WTC11 (cell line): ENCODE measurements at regions not wholly inside any gene's neighbourhood (a gene's known extent, or its start where the extent isn't known, plus 50 kb on each side); places are given as distances from the start of the nearest gene placed in this dataset.
A peak's percentile ranks its signal among the peaks of the same experiment; 100 is the strongest.

Experiments used
- ATAC-seq: fragments of 200-7000 bp; cut with Tn5 transposase; 2 replicates; pipeline ENCODE4 v1.10.0; 2021; ENCODE audit warnings: mild to moderate bottlenecking, moderate library complexity
- CTCF ChIA-PET: fragments of 300-600 bp; sonication (Branson Sonifier 250); formaldehyde crosslinking; loops from one replicate; lab custom pipeline; 2021; ENCODE audit warnings: antibody characterized with exemption; lab: Charles Lee
- POLR2A ChIA-PET: fragments of 350-600 bp; sonication (Branson Sonifier 250); formaldehyde crosslinking; loops from one replicate; lab custom pipeline; 2021; ENCODE audit warnings: antibody characterized with exemption; lab: Charles Lee
- DNase-seq: peaks from one replicate; pipeline ENCODE4 v3.0.0; 2021; ENCODE audit warnings: low spot score
- H3K27ac Mint-ChIP-seq: 2 replicates; pipeline ENCODE4 v1.8.0; 2021; ENCODE audit warnings: mixed read lengths
- H3K27me3 Mint-ChIP-seq: 2 replicates; pipeline ENCODE4 v1.8.0; 2021; ENCODE audit warnings: low read depth, mild to moderate bottlenecking, moderate library complexity, mixed read lengths
- H3K36me3 Mint-ChIP-seq: 2 replicates; pipeline ENCODE4 v1.8.0; 2021; ENCODE audit warnings: mixed read lengths
- H3K4me1 Mint-ChIP-seq: 2 replicates; pipeline ENCODE4 v1.8.0; 2022; ENCODE audit warnings: mixed read lengths
- H3K4me3 Mint-ChIP-seq: 2 replicates; pipeline ENCODE4 v1.8.0; 2021; ENCODE audit warnings: mild to moderate bottlenecking, moderate library complexity, mixed read lengths
- H3K9me3 Mint-ChIP-seq: 2 replicates; pipeline ENCODE4 v1.8.0; 2021; ENCODE audit warnings: mixed read lengths
- ELF4 ChIP-seq: sonication (generic); formaldehyde crosslinking; IDR thresholded peaks from 2 replicates; pipeline ENCODE4 v1.8.1; 2022; ENCODE audit warnings: low read depth, mild to moderate bottlenecking, moderate library complexity, missing genetic modification reagents
- ETV6 ChIP-seq: sonication (generic); formaldehyde crosslinking; IDR thresholded peaks from 2 replicates; pipeline ENCODE4 v1.8.1; 2022; ENCODE audit warnings: mild to moderate bottlenecking, missing genetic modification reagents
- GTF2I ChIP-seq: fragments of 250-450 bp; sonication (Bioruptor Pico); conservative IDR thresholded peaks from 2 replicates; pipeline ENCODE4 v1.4.0; 2021; ENCODE audit warnings: mild to moderate bottlenecking
- HMGA2 ChIP-seq: fragments of 250-450 bp; sonication (Bioruptor Pico); IDR thresholded peaks from 2 replicates; pipeline ENCODE4 v1.4.0; 2021; ENCODE audit warnings: mild to moderate bottlenecking, moderate library complexity
- JAZF1 ChIP-seq: fragments of 250-450 bp; sonication (Bioruptor Pico); IDR thresholded peaks from 2 replicates; pipeline ENCODE4 v1.9.0; 2021; ENCODE audit warnings: moderate library complexity, mild to moderate bottlenecking, inconsistent platforms
- KAT7 ChIP-seq: sonication (generic); formaldehyde crosslinking; IDR thresholded peaks from 2 replicates; pipeline ENCODE4 v1.8.1; 2023; ENCODE audit warnings: missing genetic modification reagents, mild to moderate bottlenecking, borderline replicate concordance
- MYBL2 ChIP-seq: sonication (generic); formaldehyde crosslinking; IDR thresholded peaks from 2 replicates; pipeline ENCODE4 v1.8.1; 2023; ENCODE audit warnings: mild to moderate bottlenecking, moderate library complexity, missing genetic modification reagents
- NFE2L1 ChIP-seq: sonication (generic); formaldehyde crosslinking; IDR thresholded peaks from 2 replicates; pipeline ENCODE4 v1.8.1; 2023; ENCODE audit warnings: missing genetic modification reagents
- RELA ChIP-seq: sonication (generic); formaldehyde crosslinking; IDR thresholded peaks from 2 replicates; pipeline ENCODE4 v1.8.1; 2022; ENCODE audit warnings: missing genetic modification reagents, mild to moderate bottlenecking, borderline replicate concordance
- SMAD3 ChIP-seq: sonication (generic); formaldehyde crosslinking; IDR thresholded peaks from 2 replicates; pipeline ENCODE4 v1.8.0; 2022; ENCODE audit warnings: missing genetic modification reagents, mild to moderate bottlenecking, borderline replicate concordance
- ZNF232 ChIP-seq: sonication (generic); formaldehyde crosslinking; IDR thresholded peaks from 2 replicates; pipeline ENCODE4 v1.8.0; 2022; ENCODE audit warnings: mild to moderate bottlenecking, missing genetic modification reagents
- TF ChIP-seq, protein P1 (sequence below): fragments of 250-450 bp; sonication (Bioruptor Pico); IDR thresholded peaks from 2 replicates; pipeline ENCODE4 v1.9.0; 2021; ENCODE audit warnings: mild to moderate bottlenecking, borderline replicate concordance
- TF ChIP-seq, protein P2 (sequence below): sonication (generic); formaldehyde crosslinking; IDR thresholded peaks from 2 replicates; pipeline ENCODE4 v1.8.1; 2023; ENCODE audit warnings: mild to moderate bottlenecking, missing genetic modification reagents
- TF ChIP-seq, protein P3 (sequence below): sonication (generic); formaldehyde crosslinking; IDR thresholded peaks from 2 replicates; pipeline ENCODE4 v1.8.1; 2022; ENCODE audit warnings: missing genetic modification reagents, borderline replicate concordance
- TF ChIP-seq, protein P4 (sequence below): sonication (generic); formaldehyde crosslinking; IDR thresholded peaks from 2 replicates; pipeline ENCODE4 v1.8.1; 2023; ENCODE audit warnings: mild to moderate bottlenecking, missing genetic modification reagents, moderate library complexity
- TF ChIP-seq, protein P5 (sequence below): sonication (generic); formaldehyde crosslinking; IDR thresholded peaks from 2 replicates; pipeline ENCODE4 v1.8.0; 2022; ENCODE audit warnings: mild to moderate bottlenecking, missing genetic modification reagents
- TF ChIP-seq, protein P6 (sequence below): fragments of 250-450 bp; sonication (Bioruptor Pico); IDR thresholded peaks from 2 replicates; pipeline ENCODE4 v2.1.2; 2022; ENCODE audit warnings: mild to moderate bottlenecking, moderate library complexity
- TF ChIP-seq, protein P7 (sequence below): sonication (generic); formaldehyde crosslinking; conservative IDR thresholded peaks from 2 replicates; pipeline ENCODE4 v1.8.1; 2022; ENCODE audit warnings: mild to moderate bottlenecking, missing genetic modification reagents

DNA sequence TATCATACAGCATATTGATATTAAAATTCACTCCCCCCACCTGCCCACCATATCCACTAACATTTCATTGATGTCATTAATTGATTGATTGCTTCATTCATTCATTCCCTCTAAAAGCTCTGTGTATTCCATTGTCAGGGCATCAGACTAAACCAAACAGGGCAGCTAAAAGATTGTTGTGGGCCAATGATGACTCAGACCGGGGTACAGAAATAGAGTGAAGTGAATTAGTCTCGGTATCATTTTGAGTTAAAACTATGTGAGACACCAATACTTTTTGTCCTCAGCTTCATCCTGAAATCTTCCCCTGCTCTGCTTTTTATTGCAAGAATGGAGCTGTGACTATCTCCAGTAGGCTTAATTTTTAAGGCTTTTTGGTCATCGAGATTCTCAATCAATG, 868.3 kb downstream of the CDH11 start (continued):
- TF ChIP-seq, protein P1, sequence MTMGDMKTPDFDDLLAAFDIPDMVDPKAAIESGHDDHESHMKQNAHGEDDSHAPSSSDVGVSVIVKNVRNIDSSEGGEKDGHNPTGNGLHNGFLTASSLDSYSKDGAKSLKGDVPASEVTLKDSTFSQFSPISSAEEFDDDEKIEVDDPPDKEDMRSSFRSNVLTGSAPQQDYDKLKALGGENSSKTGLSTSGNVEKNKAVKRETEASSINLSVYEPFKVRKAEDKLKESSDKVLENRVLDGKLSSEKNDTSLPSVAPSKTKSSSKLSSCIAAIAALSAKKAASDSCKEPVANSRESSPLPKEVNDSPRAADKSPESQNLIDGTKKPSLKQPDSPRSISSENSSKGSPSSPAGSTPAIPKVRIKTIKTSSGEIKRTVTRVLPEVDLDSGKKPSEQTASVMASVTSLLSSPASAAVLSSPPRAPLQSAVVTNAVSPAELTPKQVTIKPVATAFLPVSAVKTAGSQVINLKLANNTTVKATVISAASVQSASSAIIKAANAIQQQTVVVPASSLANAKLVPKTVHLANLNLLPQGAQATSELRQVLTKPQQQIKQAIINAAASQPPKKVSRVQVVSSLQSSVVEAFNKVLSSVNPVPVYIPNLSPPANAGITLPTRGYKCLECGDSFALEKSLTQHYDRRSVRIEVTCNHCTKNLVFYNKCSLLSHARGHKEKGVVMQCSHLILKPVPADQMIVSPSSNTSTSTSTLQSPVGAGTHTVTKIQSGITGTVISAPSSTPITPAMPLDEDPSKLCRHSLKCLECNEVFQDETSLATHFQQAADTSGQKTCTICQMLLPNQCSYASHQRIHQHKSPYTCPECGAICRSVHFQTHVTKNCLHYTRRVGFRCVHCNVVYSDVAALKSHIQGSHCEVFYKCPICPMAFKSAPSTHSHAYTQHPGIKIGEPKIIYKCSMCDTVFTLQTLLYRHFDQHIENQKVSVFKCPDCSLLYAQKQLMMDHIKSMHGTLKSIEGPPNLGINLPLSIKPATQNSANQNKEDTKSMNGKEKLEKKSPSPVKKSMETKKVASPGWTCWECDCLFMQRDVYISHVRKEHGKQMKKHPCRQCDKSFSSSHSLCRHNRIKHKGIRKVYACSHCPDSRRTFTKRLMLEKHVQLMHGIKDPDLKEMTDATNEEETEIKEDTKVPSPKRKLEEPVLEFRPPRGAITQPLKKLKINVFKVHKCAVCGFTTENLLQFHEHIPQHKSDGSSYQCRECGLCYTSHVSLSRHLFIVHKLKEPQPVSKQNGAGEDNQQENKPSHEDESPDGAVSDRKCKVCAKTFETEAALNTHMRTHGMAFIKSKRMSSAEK (CRISPR knock-in tag), result no peak
- TF ChIP-seq, protein P2, sequence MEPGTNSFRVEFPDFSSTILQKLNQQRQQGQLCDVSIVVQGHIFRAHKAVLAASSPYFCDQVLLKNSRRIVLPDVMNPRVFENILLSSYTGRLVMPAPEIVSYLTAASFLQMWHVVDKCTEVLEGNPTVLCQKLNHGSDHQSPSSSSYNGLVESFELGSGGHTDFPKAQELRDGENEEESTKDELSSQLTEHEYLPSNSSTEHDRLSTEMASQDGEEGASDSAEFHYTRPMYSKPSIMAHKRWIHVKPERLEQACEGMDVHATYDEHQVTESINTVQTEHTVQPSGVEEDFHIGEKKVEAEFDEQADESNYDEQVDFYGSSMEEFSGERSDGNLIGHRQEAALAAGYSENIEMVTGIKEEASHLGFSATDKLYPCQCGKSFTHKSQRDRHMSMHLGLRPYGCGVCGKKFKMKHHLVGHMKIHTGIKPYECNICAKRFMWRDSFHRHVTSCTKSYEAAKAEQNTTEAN (CRISPR knock-in tag), result no peak
- TF ChIP-seq, protein P3, sequence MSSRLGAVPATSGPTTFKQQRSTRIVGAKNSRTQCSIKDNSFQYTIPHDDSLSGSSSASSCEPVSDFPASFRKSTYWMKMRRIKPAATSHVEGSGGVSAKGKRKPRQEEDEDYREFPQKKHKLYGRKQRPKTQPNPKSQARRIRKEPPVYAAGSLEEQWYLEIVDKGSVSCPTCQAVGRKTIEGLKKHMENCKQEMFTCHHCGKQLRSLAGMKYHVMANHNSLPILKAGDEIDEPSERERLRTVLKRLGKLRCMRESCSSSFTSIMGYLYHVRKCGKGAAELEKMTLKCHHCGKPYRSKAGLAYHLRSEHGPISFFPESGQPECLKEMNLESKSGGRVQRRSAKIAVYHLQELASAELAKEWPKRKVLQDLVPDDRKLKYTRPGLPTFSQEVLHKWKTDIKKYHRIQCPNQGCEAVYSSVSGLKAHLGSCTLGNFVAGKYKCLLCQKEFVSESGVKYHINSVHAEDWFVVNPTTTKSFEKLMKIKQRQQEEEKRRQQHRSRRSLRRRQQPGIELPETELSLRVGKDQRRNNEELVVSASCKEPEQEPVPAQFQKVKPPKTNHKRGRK, result no peak
- TF ChIP-seq ELF4 (CRISPR knock-in tag), result no peak
- no peak for TF ChIP-seq RELA
- TF ChIP-seq, protein P4, sequence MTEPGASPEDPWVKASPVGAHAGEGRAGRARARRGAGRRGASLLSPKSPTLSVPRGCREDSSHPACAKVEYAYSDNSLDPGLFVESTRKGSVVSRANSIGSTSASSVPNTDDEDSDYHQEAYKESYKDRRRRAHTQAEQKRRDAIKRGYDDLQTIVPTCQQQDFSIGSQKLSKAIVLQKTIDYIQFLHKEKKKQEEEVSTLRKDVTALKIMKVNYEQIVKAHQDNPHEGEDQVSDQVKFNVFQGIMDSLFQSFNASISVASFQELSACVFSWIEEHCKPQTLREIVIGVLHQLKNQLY (CRISPR knock-in tag), result no peak
- TF ChIP-seq JAZF1, result no peak

DNA sequence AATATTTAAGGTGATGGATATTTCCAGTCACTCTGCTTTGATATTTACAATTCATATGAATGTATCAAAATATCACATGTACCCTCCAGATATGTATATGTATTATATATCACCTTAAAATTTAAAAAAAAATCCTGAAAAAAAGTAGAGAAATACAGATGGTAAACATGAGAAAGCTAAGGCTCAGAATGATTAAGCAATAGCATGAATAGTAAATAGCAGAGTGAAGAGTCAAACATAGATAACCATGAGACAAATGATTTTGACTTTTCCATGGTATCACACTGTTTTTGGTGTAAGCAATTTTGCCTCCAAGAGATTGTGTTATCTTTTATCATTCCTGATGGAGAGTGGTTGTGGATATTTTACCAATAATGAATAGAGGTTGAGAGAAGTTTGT, 868.8 kb downstream of the CDH11 start:
- DNase-seq, result no peak
- Mint-ChIP-seq H3K4me3 (no peak overlapping the region), H3K36me3 (no peaks in the 10 kb centered on the region), H3K9me3 (no peaks in the 10 kb centered on the region)
- TF ChIP-seq ETV6 (CRISPR knock-in tag) (no peak), KAT7 (CRISPR knock-in tag) (no peak), ZNF232 (no peak), HMGA2 (CRISPR knock-in tag) (no peak)
- TF ChIP-seq, protein P4 (CRISPR knock-in tag), result no peak
- TF ChIP-seq, protein P5, sequence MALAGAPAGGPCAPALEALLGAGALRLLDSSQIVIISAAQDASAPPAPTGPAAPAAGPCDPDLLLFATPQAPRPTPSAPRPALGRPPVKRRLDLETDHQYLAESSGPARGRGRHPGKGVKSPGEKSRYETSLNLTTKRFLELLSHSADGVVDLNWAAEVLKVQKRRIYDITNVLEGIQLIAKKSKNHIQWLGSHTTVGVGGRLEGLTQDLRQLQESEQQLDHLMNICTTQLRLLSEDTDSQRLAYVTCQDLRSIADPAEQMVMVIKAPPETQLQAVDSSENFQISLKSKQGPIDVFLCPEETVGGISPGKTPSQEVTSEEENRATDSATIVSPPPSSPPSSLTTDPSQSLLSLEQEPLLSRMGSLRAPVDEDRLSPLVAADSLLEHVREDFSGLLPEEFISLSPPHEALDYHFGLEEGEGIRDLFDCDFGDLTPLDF, result no peak
- TF ChIP-seq, all 79 proteins: peak for 0
- Mint-ChIP-seq H3K27ac (no peak overlapping the region), H3K27me3 (no peaks in the 10 kb centered on the region), H3K4me1 (no peaks in the 10 kb centered on the region)
- ATAC-seq, result no peak
- CTCF ChIA-PET, result no interaction called here
- POLR2A ChIA-PET, result no interaction called here

DNA sequence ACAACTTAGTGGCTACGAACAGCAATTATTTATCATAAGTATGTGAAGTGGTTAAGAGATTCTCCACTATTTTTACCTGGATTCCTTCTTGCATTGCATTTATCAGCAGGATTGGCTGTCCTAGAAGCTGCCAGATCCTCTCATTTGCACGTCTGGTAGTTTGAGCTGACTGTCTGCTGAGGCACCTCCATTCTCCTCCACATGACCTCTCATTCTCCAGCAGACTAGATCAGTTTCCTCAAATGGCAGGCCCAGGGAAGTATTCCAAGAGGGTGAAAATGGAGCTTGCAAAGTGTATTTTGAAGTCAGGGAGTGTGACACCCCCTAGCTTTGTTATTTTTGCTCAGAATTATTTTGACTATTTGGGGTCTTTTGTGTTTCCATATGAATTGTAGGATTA, 870.1 kb downstream of the CDH11 start:
- Mint-ChIP-seq H3K4me3 (no peak overlapping the region), H3K4me1 (no peaks in the 10 kb centered on the region), H3K27me3 (no peaks in the 10 kb centered on the region), H3K27ac (no peak overlapping the region), H3K36me3 (no peaks in the 10 kb centered on the region), H3K9me3 (no peaks in the 10 kb centered on the region)
- CTCF ChIA-PET, result no interaction called here
- TF ChIP-seq MYBL2, result no peak
- no peak for TF ChIP-seq NFE2L1 (CRISPR knock-in tag)
- TF ChIP-seq, protein P6, sequence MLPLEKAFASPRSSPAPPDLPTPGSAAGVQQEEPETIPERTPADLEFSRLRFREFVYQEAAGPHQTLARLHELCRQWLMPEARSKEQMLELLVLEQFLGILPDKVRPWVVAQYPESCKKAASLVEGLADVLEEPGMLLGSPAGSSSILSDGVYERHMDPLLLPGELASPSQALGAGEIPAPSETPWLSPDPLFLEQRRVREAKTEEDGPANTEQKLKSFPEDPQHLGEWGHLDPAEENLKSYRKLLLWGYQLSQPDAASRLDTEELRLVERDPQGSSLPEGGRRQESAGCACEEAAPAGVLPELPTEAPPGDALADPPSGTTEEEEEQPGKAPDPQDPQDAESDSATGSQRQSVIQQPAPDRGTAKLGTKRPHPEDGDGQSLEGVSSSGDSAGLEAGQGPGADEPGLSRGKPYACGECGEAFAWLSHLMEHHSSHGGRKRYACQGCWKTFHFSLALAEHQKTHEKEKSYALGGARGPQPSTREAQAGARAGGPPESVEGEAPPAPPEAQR, result no peak
- no peak for TF ChIP-seq GTF2I (CRISPR knock-in tag)
- TF ChIP-seq, protein P7, sequence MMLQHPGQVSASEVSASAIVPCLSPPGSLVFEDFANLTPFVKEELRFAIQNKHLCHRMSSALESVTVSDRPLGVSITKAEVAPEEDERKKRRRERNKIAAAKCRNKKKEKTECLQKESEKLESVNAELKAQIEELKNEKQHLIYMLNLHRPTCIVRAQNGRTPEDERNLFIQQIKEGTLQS (CRISPR knock-in tag), result no peak
- no peak for TF ChIP-seq HMGA2 (CRISPR knock-in tag)
- TF ChIP-seq SMAD3 (CRISPR knock-in tag), result no peak
- DNase-seq, result no peak
- POLR2A ChIA-PET, result no interaction called here
- ATAC-seq, result peak; percentile 51; the same call in 1 of the 2 replicates
